ENCODE measurements at regions not wholly inside any gene's neighbourhood (a gene's known extent, or its start where the extent isn't known, plus 50 kb on each side); places are given as distances from the start of the nearest gene placed in this dataset.

GRCh38 chr9:84136119-84136868 lies 155.7 kb downstream of the RMI1 start:
- no peak for DNase-seq

DNA sequence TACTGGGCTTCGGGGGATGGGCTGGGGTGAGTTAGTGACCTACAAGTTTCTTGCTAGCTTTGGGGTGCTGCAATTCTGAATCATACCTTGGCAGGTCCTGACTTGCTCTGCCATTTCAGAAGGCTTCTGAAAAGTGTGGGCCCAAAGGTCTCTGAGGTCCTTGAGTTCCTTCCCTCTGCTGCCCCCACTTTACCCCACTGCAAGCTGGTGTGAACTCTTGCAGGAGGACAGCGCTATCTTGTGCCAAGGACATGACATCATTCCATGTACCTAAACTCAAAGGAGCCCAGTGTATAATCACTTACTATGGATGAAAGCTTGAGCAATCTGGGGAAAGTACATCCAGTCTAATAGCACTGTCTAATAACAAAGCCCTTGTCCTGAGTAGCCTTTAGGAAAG lies 157.4 kb downstream of the RMI1 start:
- no peak for DNase-seq

DNA sequence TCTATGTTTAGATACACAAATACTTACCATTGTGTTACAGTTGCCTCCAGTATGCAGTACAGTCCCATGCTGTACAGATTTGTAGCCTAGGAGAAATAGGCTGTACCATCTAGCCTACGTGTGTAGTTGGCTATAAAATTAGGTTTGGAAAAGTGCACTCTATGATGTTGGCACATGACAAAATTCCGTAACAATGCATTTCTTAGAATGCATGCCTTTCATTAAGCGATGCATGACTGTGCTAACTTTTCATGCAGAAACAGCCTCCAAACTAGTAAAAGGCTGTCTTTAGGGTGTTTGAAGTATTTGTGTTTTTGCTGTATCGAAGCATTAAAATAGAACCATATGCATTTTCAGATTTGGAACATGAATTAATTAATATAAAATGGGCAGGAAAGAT lies 157.9 kb downstream of the RMI1 start:
- no peak for DNase-seq

DNA sequence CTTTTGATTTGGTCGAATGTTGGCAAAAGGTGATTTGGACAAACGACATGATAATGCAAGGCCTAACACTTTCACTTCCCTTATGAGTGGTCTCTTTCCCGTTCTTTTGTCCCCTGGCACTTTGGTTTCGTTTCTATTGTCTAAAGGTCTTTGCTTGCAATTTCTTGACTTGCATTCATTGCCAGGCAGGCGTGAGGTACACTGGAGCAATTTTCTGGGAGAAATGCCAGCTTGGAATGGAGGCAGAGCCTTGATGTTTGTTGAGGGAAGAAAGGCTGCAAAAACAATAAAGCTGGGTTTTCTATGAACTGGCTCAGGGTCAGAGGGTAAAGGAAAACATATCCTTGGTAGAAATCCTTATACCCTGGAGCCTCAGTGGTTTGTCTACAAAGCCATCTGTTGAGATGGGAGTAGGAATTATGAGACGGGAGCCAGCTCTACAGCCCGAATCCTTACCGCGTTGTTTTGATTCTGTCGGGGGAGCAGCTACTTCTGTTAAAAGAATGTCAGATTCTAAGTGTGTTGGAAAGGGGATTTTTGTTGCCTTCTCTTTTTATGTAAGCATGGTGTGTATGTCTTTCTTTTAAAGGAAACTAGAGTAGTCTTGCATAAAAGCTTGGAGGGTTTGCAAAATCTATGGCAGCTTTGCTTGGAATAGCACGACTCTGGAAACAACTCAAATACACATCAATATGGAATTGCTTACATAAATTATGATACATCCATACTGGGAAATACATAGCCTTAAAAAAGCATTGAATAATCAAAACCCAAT lies 158.9 kb downstream of the RMI1 start:
- DNase-seq = no peak

GRCh38 chr9:84140535-84141101 lies 160.0 kb downstream of the RMI1 start:
- no peak for DNase-seq

DNA sequence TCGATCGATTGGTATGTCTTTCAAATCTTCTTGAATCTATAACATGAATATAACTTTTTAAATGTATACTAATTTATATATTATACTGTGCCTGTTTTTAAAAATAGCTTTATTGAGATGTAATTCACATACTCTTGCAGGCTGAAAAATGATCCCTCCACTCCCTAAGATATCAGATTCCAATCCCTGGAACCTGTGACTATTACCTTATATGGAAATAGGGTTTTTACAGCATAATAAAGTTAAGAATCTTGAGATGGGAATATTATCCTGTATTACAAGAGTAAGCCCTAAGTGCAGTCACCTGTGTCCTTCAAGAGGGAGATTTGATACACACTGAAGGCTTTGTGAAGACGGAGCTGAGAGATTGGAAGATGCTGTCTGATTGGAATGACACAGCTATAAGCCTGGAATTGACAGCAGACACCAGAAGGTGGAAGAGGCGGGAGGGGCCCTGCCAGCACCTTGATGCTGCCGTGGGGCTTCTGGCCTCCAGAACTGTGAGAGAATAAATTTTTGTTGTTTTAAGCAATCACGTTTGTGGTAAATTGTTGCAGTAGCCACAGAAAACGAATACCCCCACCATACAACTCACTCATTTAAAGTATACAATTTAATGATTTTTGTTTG lies 161.3 kb downstream of the RMI1 start:
- DNase-seq = no peak

GRCh38 chr9:84145031-84145430 lies 164.4 kb downstream of the RMI1 start:
- no peak for DNase-seq

DNA sequence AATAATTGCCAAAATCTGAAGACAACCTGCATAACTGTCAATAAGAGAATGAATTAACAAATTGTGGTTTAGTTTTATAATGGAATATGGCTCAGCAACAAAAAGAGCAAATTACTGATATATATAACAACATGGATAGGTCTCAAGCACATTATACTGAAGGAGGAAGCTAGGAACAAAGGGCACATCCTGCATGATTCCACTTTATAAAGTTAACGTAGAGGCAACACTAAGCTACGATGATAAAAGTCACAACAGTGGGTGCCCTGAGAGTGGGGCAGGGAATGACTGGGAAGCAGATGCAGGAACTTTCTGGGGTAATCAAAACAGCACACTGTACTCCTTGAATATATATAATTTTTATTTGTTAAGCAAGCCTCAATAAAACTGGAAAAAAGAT lies 165.2 kb downstream of the RMI1 start:
- no peak for DNase-seq

GRCh38 chr9:84146893-84147710 lies 166.5 kb downstream of the RMI1 start:
- no peak for DNase-seq

- DNase-seq = no peak
These were observed 170.6 kb downstream of the RMI1 start for GRCh38 chr9:84151236-84151635.

DNA sequence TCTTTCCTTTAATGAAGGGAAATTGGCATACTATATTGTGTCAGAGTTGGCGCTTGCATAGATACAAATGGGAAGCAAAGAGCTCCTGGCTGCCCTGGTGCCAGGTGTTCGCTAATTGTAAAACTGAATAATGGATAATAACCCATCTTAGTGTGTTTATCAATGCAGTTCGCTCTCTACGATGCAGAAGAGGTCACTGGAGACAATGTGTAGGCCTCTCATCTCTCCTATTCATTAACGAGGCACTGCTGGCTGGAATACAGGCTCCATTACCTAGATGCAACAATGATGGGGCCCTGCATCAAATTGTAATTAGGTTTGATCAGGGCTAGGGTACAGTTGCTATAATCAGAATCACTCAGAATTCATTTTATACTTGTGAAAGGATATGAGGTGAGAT lies 171.0 kb downstream of the RMI1 start:
- no peak for DNase-seq

DNA sequence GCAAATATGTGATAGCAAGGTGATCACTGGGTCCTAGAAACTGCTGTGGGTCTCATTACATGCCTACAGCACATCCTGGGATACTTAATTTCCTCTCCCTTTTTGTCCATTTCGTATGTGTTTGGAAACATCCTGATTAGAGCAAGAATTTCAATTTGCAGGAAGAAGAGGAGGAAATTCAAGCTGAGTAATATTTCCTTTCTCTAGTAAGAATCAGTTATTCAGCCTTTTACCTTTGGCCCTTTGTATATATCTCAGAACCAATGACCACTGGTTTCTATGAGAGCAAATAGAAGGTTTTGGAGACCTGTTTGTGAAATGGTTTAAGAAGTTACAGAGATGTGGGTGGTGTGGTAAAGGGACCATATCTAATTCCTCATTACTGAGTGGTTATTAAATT lies 171.6 kb downstream of the RMI1 start:
- DNase-seq = no peak

- no peak for DNase-seq
These were observed 173.3 kb downstream of the RMI1 start for GRCh38 chr9:84153885-84154284.

- no peak for DNase-seq
These were observed 173.7 kb downstream of the RMI1 start for GRCh38 chr9:84154320-84154719.

GRCh38 chr9:84163052-84163650 lies 177.4 kb downstream of the SLC28A3 start:
- DNase-seq = no peak

DNA sequence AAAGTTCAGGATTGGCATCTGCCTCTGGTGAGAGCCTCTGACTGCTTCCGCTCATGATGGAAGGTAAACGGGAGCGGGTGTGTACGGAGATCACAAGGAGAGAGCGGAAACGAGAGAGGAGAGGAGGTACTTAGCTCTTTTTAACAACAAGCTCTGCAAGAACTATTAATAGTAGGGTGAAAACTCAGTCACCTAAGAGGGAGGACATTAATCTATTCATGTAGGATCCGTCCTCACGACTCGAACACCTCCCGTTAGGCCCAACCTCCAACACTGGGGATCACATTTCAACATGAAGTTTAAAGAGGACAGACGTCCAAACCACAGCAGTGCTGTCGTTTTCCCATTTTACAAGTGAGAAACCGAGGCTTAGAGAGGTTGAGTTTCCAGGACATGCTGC lies 173.7 kb downstream of the SLC28A3 start:
- no peak for DNase-seq

DNA sequence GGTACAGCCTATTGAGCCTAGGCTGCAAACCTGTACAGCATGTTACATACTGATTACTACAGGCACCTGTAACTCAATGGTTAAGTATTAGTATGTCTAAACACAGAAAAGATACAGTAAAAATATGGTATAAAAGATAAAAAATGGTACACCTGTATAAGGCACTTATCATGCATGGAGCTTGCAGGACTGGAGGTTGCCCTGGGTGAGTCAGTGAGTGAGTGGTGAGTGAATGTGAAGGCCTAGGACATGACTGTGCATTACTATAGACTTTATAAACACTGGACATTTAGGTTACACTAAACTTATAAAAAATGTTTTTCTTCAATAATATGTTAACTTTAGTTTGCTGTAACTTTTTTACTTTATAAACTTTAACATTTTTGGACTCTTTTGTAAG lies 171.3 kb downstream of the SLC28A3 start:
- no peak for DNase-seq

DNA sequence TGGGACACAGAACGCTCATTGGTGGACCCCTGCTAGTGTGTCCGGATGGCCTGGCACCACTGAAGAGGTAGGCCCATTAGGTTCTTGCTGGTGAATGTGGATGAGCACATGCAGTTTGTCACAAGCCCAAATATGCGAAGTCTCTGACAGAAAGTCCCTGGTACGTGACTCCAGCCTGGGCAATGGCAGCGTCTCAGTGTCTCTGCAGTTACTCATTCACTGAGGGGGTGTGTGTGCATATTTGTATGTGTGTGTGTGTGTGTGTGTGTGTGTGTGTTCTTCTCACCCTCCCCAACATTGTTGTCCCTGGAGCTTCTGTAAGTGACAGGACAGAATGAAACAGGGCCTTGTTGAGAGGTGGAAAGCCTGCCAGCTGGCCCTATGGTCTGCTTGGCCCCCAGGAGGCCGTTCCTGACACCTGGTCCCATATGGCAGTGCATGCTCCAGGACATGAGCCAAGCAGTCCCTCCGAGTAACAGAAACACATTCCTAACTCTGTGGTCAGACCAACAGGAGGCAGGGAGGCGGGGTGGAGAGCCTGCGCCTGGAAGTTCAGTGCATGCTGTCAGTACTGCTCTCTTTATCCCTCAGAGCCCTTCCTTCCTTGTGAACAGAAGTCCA lies 169.9 kb downstream of the SLC28A3 start:
- peak; percentile 87 for DNase-seq

DNA sequence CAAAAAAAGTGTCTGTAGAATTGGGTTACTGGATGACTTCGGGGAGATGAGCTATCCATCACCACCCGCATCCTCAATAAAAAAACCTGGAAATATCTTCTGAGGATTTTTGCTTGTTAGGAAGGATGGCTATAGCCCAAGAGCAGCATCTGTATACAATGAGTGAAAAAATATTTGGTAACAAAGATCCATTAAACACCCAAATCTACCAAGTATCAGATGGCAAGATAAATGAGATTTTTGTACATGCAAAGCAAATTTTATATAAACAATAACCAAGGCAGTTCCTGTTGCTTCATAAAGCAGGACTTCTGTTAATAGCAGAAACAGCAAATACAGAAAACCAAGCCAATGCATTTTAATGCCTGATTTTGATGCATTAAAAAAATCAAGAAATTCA lies 166.6 kb downstream of the SLC28A3 start:
- DNase-seq = no peak

GRCh38 chr9:84174486-84174885 lies 166.1 kb downstream of the SLC28A3 start:
- no peak for DNase-seq

DNA sequence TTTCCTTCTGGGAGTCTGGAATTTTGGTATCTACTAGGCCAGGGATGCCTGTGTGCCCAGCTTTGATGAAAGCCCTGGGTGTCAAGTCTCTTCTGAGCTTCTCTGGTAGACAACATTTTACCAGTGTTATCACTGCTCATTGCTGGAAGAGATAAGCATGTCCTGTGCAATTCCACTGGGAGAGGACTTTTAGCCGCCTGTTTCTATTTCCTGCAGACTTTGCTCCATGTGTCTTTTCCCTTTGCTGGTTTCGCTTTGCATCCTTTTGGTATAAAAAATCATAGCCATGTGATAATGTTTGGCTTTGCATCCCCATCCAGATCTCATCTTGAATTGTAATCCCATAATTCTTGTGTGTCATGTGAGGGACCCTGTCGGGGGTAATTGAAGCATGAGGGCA lies 163.2 kb downstream of the SLC28A3 start:
- DNase-seq = no peak

DNA sequence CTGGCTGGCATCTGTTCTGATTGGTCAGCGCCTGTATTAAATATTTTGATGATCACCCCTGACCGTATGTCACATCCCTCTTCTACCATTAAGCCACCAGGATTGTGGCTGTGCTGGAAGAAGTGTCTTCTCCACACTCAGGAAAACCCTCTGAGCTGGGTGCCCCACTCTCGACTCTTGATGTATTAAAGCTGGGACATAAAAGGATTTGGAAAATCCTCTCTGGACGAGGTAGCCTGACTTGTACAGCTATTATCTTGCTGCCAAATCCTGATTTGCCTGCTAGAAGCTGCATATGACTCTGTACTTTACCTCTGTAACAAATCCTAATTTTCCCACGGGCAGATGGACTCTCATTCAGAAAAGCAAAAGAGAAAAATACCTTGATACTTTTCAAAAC lies 161.0 kb downstream of the SLC28A3 start:
- DNase-seq = no peak

Data from amniotic stem cell (primary cell).